ENCODE measurements at regions not wholly inside any gene's neighbourhood (a gene's known extent, or its start where the extent isn't known, plus 50 kb on each side); places are given as distances from the start of the nearest gene placed in this dataset.

GRCh38 chr2:58970365-58970764, 729.2 kb upstream of the FANCL start:
- TF ChIP-seq POLR2A (IDR thresholded peaks at IDR 0.05; ENCODE audit: low read length): no peak
- TF ChIP-seq GATA1 (IDR thresholded peaks at IDR 0.05; ENCODE audit: low read depth, low read length): no peak
